ENCODE measurements at regions not wholly inside any gene's neighbourhood (a gene's known extent, or its start where the extent isn't known, plus 50 kb on each side); places are given as distances from the start of the nearest gene placed in this dataset.

DNA sequence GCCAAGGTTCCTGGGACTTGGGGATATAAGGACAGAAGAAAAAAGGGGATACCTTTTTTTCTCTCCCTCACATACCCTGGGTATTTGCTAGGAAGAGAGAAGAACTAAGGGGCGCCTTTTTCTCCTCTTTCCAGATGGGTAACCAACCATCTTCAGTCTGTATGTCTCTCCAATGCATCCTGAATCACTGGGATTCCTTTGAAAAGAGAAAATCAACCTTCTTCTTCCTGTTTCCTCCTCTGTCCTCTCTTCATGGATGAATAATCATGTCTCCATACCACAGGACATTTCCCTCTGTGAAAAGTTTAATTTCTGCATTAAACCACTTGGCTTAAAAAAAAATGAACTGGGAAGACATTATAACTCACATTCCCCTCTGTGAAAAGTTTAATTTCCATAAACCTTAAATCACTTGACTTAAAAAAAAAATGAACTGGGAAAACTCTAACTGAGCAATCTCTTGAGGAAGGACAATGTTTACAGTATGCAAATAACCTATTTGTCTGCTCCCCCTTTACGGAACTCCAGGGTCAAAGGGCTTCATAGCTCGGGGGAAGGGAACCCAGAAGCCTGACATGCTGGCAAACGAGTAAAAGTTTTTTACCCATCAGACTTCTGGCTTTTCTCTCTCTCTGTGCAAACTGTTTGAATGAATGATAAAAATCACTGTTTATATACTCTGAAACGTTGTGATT lies 56.7 kb upstream of the FAM98A start:
- intact Hi-C loops (cut with micrococcal nuclease; ENCODE audit: unreplicated experiment): no loop called here
- WGBS (ENCODE audit: insufficient coverage, insufficient replicate concordance, low lambda C conversion rate, missing lambda C conversion rate): 37% methylated on average over 5 of the region's 5 CpGs
- CTCF ChIA-PET: no interaction called here

More for the DNA sequence above, 56.7 kb upstream of the FAM98A start:
- H3K9me3 ChIP-seq (replicated peaks; ENCODE audit: control insufficient read depth, insufficient read depth, low read length): no peaks in the 10 kb centered on the region
- in situ Hi-C loops (cut with MboI): no loop called here
- H3K9ac ChIP-seq (ENCODE audit: control insufficient read depth, insufficient read depth, low read length): no peak overlapping the region
- no TSS peak for BruUV-seq (replicated peaks)
- H3K27me3 ChIP-seq (replicated peaks in 1 of 2; ENCODE audit: control insufficient read depth in 2 of 2, insufficient read depth in 2 of 2, low read length in 1 of 2): no peaks in the 10 kb centered on the region
- TF ChIP-seq, protein P1, sequence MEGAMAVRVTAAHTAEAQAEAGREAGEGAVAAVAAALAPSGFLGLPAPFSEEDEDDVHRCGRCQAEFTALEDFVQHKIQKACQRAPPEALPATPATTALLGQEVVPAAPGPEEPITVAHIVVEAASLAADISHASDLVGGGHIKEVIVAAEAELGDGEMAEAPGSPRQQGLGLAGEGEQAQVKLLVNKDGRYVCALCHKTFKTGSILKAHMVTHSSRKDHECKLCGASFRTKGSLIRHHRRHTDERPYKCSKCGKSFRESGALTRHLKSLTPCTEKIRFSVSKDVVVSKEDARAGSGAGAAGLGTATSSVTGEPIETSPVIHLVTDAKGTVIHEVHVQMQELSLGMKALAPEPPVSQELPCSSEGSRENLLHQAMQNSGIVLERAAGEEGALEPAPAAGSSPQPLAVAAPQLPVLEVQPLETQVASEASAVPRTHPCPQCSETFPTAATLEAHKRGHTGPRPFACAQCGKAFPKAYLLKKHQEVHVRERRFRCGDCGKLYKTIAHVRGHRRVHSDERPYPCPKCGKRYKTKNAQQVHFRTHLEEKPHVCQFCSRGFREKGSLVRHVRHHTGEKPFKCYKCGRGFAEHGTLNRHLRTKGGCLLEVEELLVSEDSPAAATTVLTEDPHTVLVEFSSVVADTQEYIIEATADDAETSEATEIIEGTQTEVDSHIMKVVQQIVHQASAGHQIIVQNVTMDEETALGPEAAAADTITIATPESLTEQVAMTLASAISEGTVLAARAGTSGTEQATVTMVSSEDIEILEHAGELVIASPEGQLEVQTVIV (IDR thresholded peaks at IDR 0.05; ENCODE audit: borderline replicate concordance, partially characterized antibody): no peak
- TF ChIP-seq POLR2AphosphoS2 (IDR thresholded peaks at IDR 0.05; ENCODE audit: low read depth, low read length) (no peak), EP300 (IDR thresholded peaks at IDR 0.05; ENCODE audit: borderline replicate concordance in 1 of 2, control insufficient read depth in 1 of 2, low read depth in 2 of 2, low read length in 2 of 2) (no peak)
- TF ChIP-seq, protein P2, sequence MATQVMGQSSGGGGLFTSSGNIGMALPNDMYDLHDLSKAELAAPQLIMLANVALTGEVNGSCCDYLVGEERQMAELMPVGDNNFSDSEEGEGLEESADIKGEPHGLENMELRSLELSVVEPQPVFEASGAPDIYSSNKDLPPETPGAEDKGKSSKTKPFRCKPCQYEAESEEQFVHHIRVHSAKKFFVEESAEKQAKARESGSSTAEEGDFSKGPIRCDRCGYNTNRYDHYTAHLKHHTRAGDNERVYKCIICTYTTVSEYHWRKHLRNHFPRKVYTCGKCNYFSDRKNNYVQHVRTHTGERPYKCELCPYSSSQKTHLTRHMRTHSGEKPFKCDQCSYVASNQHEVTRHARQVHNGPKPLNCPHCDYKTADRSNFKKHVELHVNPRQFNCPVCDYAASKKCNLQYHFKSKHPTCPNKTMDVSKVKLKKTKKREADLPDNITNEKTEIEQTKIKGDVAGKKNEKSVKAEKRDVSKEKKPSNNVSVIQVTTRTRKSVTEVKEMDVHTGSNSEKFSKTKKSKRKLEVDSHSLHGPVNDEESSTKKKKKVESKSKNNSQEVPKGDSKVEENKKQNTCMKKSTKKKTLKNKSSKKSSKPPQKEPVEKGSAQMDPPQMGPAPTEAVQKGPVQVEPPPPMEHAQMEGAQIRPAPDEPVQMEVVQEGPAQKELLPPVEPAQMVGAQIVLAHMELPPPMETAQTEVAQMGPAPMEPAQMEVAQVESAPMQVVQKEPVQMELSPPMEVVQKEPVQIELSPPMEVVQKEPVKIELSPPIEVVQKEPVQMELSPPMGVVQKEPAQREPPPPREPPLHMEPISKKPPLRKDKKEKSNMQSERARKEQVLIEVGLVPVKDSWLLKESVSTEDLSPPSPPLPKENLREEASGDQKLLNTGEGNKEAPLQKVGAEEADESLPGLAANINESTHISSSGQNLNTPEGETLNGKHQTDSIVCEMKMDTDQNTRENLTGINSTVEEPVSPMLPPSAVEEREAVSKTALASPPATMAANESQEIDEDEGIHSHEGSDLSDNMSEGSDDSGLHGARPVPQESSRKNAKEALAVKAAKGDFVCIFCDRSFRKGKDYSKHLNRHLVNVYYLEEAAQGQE (IDR thresholded peaks at IDR 0.05; ENCODE audit: low read depth, low read length): no peak
- TF ChIP-seq, protein P3, sequence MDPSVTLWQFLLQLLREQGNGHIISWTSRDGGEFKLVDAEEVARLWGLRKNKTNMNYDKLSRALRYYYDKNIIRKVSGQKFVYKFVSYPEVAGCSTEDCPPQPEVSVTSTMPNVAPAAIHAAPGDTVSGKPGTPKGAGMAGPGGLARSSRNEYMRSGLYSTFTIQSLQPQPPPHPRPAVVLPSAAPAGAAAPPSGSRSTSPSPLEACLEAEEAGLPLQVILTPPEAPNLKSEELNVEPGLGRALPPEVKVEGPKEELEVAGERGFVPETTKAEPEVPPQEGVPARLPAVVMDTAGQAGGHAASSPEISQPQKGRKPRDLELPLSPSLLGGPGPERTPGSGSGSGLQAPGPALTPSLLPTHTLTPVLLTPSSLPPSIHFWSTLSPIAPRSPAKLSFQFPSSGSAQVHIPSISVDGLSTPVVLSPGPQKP (IDR thresholded peaks at IDR 0.05; ENCODE audit: low read depth, low read length): no peak
- SMC1A ChIA-PET (ENCODE audit: uncharacterized antibody, unreplicated experiment): no interaction called here
- POLR2A ChIA-PET: no interaction called here
- no peak overlapping the region for H3K4me3 ChIP-seq
- H3K79me2 ChIP-seq (ENCODE audit: control insufficient read depth, insufficient read depth, low read length): no peaks in the 10 kb centered on the region
- ATAC-seq (no peak), FAIRE-seq (no peak), DNase-seq (ENCODE audit: low read depth, low spot score) (no peak)
- RAD21 ChIA-PET (ENCODE audit: unreplicated experiment): no interaction called here
- H4K20me1 ChIP-seq (ENCODE audit: control insufficient read depth, insufficient read depth): no peaks in the 10 kb centered on the region
- H3K36me3 ChIP-seq (ENCODE audit: control insufficient read depth in 2 of 2, insufficient read depth in 2 of 2, low read length in 1 of 2): no peaks in the 10 kb centered on the region
- H3K4me1 ChIP-seq (ENCODE audit: control insufficient read depth, insufficient read depth, low read length): no peaks in the 10 kb centered on the region
- no peak overlapping the region for H3K27ac ChIP-seq (ENCODE audit: control insufficient read depth, insufficient read depth)
- H2AFZ ChIP-seq (ENCODE audit: control insufficient read depth, low read depth, low read length): no peak overlapping the region
- H3K4me2 ChIP-seq (ENCODE audit: control insufficient read depth, insufficient read depth): no peak overlapping the region

Measured in GM12878 (cell line).